ENCODE measurements at regions not wholly inside any gene's neighbourhood (a gene's known extent, or its start where the extent isn't known, plus 50 kb on each side); places are given as distances from the start of the nearest gene placed in this dataset.

DNA sequence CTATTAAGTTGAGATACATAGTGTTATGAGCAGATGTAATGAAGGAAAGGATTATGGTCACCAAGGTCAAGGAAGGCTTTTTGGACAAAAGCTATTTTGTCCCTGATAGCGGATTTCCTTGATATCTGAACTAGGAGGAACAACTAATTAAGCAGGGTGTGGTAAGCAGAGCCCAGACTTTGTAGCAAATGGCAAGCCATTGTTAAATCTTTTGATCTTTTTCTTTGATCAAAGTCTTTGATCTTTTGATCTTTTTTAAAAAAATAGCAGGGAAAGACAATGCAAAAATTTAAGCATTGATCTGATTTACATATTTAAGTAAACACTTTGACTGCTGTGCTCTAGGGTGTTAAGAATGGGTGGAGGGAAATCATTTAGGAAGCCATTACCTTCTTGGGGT is 1242.0 kb downstream of the MAT2B start:
- TF ChIP-seq POLR2AphosphoS5 (IDR thresholded peaks at IDR 0.05) (no peak), EP300 (conservative IDR thresholded peaks at IDR 0.05; ENCODE audit: poor library complexity, severe bottlenecking) (no peak), TAF1 (IDR thresholded peaks at IDR 0.05; ENCODE audit: low read depth) (no peak)
- TF ChIP-seq, protein P1, sequence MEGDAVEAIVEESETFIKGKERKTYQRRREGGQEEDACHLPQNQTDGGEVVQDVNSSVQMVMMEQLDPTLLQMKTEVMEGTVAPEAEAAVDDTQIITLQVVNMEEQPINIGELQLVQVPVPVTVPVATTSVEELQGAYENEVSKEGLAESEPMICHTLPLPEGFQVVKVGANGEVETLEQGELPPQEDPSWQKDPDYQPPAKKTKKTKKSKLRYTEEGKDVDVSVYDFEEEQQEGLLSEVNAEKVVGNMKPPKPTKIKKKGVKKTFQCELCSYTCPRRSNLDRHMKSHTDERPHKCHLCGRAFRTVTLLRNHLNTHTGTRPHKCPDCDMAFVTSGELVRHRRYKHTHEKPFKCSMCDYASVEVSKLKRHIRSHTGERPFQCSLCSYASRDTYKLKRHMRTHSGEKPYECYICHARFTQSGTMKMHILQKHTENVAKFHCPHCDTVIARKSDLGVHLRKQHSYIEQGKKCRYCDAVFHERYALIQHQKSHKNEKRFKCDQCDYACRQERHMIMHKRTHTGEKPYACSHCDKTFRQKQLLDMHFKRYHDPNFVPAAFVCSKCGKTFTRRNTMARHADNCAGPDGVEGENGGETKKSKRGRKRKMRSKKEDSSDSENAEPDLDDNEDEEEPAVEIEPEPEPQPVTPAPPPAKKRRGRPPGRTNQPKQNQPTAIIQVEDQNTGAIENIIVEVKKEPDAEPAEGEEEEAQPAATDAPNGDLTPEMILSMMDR (IDR thresholded peaks at IDR 0.05; ENCODE audit: poor library complexity, severe bottlenecking), result no peak
